HL-60 (cell line): ENCODE measurements at regions not wholly inside any gene's neighbourhood (a gene's known extent, or its start where the extent isn't known, plus 50 kb on each side); places are given as distances from the start of the nearest gene placed in this dataset.
A peak's percentile ranks its signal among the peaks of the same experiment; 100 is the strongest.

Source experiments
- DNase-seq, 2 experiments: peaks; one replicate each; pipeline ENCODE4 v3.0.0-alpha.2; 2010 to 2020; ENCODE audit warnings: low read depth in 1 of 2, low spot score in 1 of 2
- H3K27ac ChIP-seq: fragments of 250-450 bp; sonication (Bioruptor Pico); replicated peaks from 2 replicates; pipeline ENCODE4 v1.5.1; 2020; ENCODE audit warnings: mild to moderate bottlenecking, moderate library complexity
- H3K27me3 ChIP-seq: fragments of 250-450 bp; sonication (Bioruptor Pico); 2 replicates; pipeline ENCODE4 v1.5.1; 2021; ENCODE audit warnings: mild to moderate bottlenecking, moderate library complexity; ENCODE audit not compliant: insufficient read depth, poor library complexity, severe bottlenecking
- H3K4me3 ChIP-seq: replicated peaks from 2 replicates; pipeline ENCODE4 v1.5.1; 2011; ENCODE audit warnings: mild to moderate bottlenecking, control low read depth, low read length; ENCODE audit not compliant: insufficient read depth
- GABPA ChIP-seq: IDR thresholded peaks from 2 replicates; pipeline ENCODE4 v1.6.1; 2012; ENCODE audit warnings: low read depth
- POLR2AphosphoS5 ChIP-seq: IDR thresholded peaks from 2 replicates; pipeline ENCODE4 v1.6.1; 2012; ENCODE audit warnings: low read depth
- SPI1 ChIP-seq: IDR thresholded peaks from 2 replicates; pipeline ENCODE4 v1.6.1; 2012; ENCODE audit warnings: low read depth, mild to moderate bottlenecking, borderline replicate concordance
- TF ChIP-seq, protein P1 (sequence below): IDR thresholded peaks from one replicate; pipeline ENCODE4 v1.5.1; 2011; ENCODE audit warnings: low read length, control low read depth, inconsistent platforms; ENCODE audit not compliant: insufficient read depth
- TF ChIP-seq, protein P2 (sequence below): IDR thresholded peaks from 2 replicates; pipeline ENCODE4 v1.6.1; 2012; ENCODE audit warnings: low read depth; ENCODE audit not compliant: insufficient replicate concordance

GRCh38 chr2:217597145-217597544, 405.6 kb downstream of the TNS1 start:
- H3K4me3 ChIP-seq = no peak overlapping the region
- H3K27me3 ChIP-seq = peaks cover 2% of the 10 kb centered on the region
- no peak for DNase-seq
- H3K27ac ChIP-seq = no peak overlapping the region
- TF ChIP-seq, protein P1, sequence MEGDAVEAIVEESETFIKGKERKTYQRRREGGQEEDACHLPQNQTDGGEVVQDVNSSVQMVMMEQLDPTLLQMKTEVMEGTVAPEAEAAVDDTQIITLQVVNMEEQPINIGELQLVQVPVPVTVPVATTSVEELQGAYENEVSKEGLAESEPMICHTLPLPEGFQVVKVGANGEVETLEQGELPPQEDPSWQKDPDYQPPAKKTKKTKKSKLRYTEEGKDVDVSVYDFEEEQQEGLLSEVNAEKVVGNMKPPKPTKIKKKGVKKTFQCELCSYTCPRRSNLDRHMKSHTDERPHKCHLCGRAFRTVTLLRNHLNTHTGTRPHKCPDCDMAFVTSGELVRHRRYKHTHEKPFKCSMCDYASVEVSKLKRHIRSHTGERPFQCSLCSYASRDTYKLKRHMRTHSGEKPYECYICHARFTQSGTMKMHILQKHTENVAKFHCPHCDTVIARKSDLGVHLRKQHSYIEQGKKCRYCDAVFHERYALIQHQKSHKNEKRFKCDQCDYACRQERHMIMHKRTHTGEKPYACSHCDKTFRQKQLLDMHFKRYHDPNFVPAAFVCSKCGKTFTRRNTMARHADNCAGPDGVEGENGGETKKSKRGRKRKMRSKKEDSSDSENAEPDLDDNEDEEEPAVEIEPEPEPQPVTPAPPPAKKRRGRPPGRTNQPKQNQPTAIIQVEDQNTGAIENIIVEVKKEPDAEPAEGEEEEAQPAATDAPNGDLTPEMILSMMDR = no peak
- TF ChIP-seq GABPA (no peak), SPI1 (no peak), POLR2AphosphoS5 (no peak)
- TF ChIP-seq, protein P2, sequence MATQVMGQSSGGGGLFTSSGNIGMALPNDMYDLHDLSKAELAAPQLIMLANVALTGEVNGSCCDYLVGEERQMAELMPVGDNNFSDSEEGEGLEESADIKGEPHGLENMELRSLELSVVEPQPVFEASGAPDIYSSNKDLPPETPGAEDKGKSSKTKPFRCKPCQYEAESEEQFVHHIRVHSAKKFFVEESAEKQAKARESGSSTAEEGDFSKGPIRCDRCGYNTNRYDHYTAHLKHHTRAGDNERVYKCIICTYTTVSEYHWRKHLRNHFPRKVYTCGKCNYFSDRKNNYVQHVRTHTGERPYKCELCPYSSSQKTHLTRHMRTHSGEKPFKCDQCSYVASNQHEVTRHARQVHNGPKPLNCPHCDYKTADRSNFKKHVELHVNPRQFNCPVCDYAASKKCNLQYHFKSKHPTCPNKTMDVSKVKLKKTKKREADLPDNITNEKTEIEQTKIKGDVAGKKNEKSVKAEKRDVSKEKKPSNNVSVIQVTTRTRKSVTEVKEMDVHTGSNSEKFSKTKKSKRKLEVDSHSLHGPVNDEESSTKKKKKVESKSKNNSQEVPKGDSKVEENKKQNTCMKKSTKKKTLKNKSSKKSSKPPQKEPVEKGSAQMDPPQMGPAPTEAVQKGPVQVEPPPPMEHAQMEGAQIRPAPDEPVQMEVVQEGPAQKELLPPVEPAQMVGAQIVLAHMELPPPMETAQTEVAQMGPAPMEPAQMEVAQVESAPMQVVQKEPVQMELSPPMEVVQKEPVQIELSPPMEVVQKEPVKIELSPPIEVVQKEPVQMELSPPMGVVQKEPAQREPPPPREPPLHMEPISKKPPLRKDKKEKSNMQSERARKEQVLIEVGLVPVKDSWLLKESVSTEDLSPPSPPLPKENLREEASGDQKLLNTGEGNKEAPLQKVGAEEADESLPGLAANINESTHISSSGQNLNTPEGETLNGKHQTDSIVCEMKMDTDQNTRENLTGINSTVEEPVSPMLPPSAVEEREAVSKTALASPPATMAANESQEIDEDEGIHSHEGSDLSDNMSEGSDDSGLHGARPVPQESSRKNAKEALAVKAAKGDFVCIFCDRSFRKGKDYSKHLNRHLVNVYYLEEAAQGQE = no peak

DNA sequence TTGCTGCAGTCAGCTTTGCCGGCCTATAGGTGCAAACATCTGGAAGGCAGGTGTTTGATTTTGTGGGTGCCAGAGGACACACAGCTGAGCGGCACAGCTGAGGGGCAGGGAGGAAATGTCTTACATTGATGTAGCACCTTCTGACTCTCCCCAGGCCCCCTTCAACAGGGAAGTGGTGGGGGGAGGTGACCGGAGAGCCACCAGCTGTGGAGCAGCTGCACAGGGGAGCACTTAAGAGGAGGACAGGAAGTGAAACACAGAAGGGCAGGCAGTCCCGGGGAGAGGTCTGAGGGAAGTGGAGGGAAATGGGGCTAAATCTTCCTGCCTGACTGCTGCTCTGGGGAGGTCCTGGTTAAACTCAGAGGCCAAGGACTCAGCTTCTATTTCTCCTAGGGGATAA, 409.1 kb downstream of the TNS1 start:
- DNase-seq = peak in 1 of 2 experiments; percentile 3

DNA sequence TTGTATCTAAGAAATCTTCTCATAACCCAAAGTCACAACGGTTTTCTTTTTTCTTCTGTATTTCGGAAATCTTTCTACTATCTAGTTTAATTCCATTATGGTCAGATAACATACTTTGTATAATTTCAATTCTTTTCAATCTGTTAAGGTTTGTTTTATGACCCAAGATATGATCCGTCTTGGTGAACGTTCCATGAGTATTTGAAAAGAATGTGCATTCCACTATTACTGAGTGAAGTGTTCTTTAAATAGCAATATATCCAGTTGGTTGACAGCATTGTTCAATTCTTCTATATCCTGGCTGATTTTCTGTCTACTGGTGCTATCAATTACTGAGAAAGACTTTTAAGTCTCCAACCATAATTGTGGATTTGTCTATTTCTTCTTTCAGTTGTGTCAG, 414.5 kb downstream of the TNS1 start:
- no peak for DNase-seq
- H3K27me3 ChIP-seq = peaks cover 4% of the 10 kb centered on the region
- H3K4me3 ChIP-seq = no peak overlapping the region
- TF ChIP-seq GABPA = no peak
- no peak overlapping the region for H3K27ac ChIP-seq

More for the DNA sequence above, 409.1 kb downstream of the TNS1 start:
- TF ChIP-seq GABPA (peak; percentile 31; the same call in 1 of the 2 replicates), POLR2AphosphoS5 (no peak)
- TF ChIP-seq, protein P1 = no peak
- peaks cover 6% of the 10 kb centered on the region for H3K27me3 ChIP-seq
- no peak overlapping the region for H3K27ac ChIP-seq
- H3K4me3 ChIP-seq = no peak overlapping the region

DNA sequence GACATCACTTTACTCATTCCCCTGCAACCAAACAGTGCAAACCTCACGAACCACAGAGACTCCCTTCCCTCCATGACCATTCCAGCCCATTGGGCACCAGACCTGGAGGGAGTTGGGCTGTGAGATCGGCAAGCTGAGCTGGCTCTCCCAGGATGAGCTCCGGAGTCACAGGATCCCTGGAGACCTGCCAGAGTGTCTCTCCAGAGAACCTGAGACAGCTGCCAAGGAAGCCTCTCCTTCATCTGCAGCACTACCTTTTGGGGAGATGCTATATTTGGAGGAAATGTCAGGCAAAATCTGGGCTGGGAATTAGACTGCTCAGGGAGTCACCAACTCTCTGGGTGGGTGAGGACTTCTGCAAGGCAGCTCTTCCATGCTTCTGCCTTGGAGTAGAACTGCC, 417.4 kb downstream of the TNS1 start:
- H3K4me3 ChIP-seq = no peak overlapping the region
- no peak overlapping the region for H3K27ac ChIP-seq
- peaks cover 4% of the 10 kb centered on the region for H3K27me3 ChIP-seq
- TF ChIP-seq, protein P2 = no peak
- TF ChIP-seq SPI1 (no peak), GABPA (no peak), POLR2AphosphoS5 (no peak)
- TF ChIP-seq, protein P1 = no peak
- DNase-seq = no peak
